ENCODE measurements at regions not wholly inside any gene's neighbourhood (a gene's known extent, or its start where the extent isn't known, plus 50 kb on each side); places are given as distances from the start of the nearest gene placed in this dataset.
"Not testable (repeated sequence)": the region's sequence is repeated elsewhere in the genome, so short reads cannot be mapped to it uniquely, and the experiment has no call there.

DNA sequence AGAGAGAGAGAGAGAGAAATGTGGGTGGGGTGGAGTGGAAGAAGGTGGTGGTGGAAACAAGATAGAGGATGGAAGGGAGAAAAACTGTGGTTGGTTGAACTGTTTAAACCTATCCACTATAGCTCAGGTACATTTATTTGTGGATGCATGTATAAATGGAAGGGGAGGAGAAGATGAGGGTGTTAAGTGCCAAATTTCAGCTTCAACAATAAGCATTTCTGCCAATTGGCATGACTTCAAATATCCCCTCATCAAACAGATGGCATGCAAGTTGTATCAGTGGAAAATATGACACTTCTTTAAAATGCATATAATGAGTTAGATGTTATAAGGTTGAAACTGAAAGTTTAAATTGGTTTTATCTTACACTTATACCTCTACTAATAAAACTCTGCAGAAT, 216.1 kb downstream of the LMBRD1 start:
- no peak for DNase-seq
- intact Hi-C loops (cut with DNase I; ENCODE audit: low total_unique reads) = no loop called here

DNA sequence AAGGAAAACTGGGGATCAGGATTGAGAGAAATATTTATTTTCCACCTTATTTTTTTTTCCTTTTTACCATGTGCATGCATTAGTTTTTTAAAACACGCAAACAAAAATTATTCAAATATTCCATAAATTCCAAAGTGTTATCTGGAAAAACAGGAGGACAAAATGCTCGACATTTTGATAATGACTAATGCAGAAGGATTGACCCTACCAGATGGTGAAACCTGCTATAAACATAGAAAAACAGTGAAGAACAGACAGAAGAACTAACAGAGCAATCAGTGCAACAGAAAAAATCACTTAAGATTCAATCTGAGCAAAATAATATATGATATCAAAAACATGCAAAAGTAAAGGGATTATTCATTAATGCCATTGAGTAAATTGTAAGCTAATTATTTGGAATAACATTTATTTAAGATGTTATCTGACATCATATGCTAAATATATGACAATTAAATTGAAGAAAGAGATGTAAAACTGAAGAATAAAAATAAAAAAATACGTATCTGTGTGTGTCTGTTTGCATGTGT, 218.4 kb downstream of the LMBRD1 start:
- H3K9me3 ChIP-seq = no peaks in the 10 kb centered on the region
- H3K27me3 ChIP-seq = no peaks in the 10 kb centered on the region
- intact Hi-C loops (cut with DNase I; ENCODE audit: low total_unique reads) = no loop called here
- TF ChIP-seq POLR2A (IDR thresholded peaks at IDR 0.05) = no peak
- TF ChIP-seq EP300 (IDR thresholded peaks at IDR 0.05) = no peak
- no peak overlapping the region for H3K27ac ChIP-seq
- 48 to 63% (median 51%) methylated on average over 3 of the region's 3 CpGs for WGBS, 5 donors
- no peaks in the 10 kb centered on the region for H3K4me1 ChIP-seq
- no peaks in the 10 kb centered on the region for H3K36me3 ChIP-seq
- DNase-seq = no peak
- H3K4me3 ChIP-seq = no peak overlapping the region

More for the DNA sequence above, 216.1 kb downstream of the LMBRD1 start:
- TF ChIP-seq POLR2AphosphoS5 (IDR thresholded peaks at IDR 0.05) (no peak), EP300 (IDR thresholded peaks at IDR 0.05) (no peak), POLR2A (IDR thresholded peaks at IDR 0.05) (no peak)
- TF ChIP-seq, protein P1, sequence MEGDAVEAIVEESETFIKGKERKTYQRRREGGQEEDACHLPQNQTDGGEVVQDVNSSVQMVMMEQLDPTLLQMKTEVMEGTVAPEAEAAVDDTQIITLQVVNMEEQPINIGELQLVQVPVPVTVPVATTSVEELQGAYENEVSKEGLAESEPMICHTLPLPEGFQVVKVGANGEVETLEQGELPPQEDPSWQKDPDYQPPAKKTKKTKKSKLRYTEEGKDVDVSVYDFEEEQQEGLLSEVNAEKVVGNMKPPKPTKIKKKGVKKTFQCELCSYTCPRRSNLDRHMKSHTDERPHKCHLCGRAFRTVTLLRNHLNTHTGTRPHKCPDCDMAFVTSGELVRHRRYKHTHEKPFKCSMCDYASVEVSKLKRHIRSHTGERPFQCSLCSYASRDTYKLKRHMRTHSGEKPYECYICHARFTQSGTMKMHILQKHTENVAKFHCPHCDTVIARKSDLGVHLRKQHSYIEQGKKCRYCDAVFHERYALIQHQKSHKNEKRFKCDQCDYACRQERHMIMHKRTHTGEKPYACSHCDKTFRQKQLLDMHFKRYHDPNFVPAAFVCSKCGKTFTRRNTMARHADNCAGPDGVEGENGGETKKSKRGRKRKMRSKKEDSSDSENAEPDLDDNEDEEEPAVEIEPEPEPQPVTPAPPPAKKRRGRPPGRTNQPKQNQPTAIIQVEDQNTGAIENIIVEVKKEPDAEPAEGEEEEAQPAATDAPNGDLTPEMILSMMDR (IDR thresholded peaks at IDR 0.05) = no peak
- Histone ChIP-seq H3K36me3 (no peaks in the 10 kb centered on the region), H3K9me3 (no peaks in the 10 kb centered on the region), H3K4me1 (peaks cover 0 to 13% (median 0%) of the 10 kb centered on the region in 4 donors), H3K27me3 (no peaks in the 10 kb centered on the region), H3K27ac (no peak overlapping the region), H3K4me3 (no peak overlapping the region)

DNA sequence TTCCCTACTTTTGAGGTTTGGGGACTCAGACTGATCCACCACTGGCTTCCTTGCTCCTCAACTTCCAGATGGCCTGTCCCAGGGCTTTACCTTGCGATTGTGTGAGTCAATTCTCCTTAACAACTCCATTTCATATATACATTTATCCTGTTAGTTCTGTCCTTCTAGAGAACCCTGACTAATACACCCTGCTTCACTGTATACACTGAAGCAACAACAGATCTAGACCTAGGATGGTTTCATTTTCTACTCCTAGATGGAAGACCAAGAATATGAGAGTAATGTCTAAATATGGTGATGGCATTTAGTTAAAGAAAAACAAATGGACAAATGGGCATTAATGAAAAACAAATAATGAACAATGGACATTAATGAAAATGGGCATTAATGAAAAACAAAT, 225.6 kb downstream of the LMBRD1 start:
- peaks cover 0 to 17% (median 2%) of the 10 kb centered on the region in 4 donors for H3K9me3 ChIP-seq
- 76 to 97% (median 92%) methylated on average over 1 of the region's 1 CpG for WGBS, 5 donors
- no peaks in the 10 kb centered on the region for H3K36me3 ChIP-seq
- H3K27ac ChIP-seq = no peak overlapping the region
- TF ChIP-seq EP300 (IDR thresholded peaks at IDR 0.05) (no peak), POLR2AphosphoS5 (IDR thresholded peaks at IDR 0.05) (no peak), POLR2A (IDR thresholded peaks at IDR 0.05) (no peak)
- TF ChIP-seq, protein P1 (IDR thresholded peaks at IDR 0.05) = no peak
- no peaks in the 10 kb centered on the region for H3K4me1 ChIP-seq
- H3K4me3 ChIP-seq = no peak overlapping the region
- DNase-seq = no peak
- H3K27me3 ChIP-seq = no peaks in the 10 kb centered on the region
- intact Hi-C loops (cut with DNase I; ENCODE audit: low total_unique reads) = no loop called here

DNA sequence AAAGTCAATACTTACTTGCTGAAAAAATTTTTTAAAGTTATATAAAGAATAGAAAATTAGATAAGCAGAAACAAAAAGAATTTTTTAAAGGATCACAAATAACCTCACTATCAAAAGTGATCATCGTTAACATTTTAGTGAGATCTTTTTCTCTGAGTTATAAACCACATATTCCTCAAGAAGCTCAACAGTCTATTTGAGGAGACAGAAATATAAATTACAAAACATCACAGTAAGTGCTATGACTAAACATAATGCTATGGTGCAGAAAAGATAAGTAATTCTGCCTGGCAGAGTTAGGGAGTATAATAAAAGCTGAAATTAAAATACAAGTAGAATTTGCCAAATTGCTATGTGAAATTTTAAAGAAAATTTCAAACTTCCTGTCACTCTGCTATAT, 226.7 kb downstream of the LMBRD1 start:
- Histone ChIP-seq H3K9me3 (peaks cover 0 to 29% (median 3%) of the 10 kb centered on the region in 4 donors), H3K27me3 (no peaks in the 10 kb centered on the region), H3K4me1 (no peaks in the 10 kb centered on the region), H3K4me3 (no peak overlapping the region), H3K27ac (no peak overlapping the region), H3K36me3 (no peaks in the 10 kb centered on the region)
- DNase-seq = no peak
- WGBS, 5 donors = 90 to 95% (median 94%) methylated on average over 1 of the region's 1 CpG
- TF ChIP-seq, protein P1 (IDR thresholded peaks at IDR 0.05) = no peak
- intact Hi-C loops (cut with DNase I; ENCODE audit: low total_unique reads) = no loop called here

DNA sequence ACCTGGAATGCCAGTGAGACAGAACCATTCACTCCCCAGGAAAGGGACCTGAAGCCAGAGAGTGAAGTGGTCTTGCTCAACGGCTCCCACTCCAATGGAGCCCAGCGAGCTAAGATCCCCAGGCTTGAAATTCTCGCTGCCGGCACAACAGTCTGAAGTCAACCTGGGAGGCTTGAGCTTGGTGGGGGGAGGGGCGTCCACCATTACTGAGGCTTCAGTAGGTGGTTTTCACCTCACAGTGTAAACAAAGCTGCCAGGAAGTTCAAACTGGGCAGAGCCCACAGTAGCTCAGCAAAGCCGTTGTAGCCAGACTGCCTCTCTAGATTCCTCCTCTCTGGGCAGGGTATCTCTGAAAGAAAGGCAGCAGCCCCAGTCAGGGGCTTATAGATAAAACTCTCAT, 236.2 kb downstream of the LMBRD1 start:
- DNase-seq; H3K27me3 ChIP-seq; H3K36me3 ChIP-seq; H3K4me1 ChIP-seq; intact Hi-C loops (cut with DNase I; ENCODE audit: low total_unique reads); H3K27ac ChIP-seq; H3K4me3 ChIP-seq: not testable (repeated sequence)
- H3K9me3 ChIP-seq = peaks cover 0 to 35% (median 10%) of the 10 kb centered on the region in 4 donors
- 66 to 81% (median 73%) methylated on average over 6 of the region's 6 CpGs for WGBS, 5 donors
